Heart right ventricle (tissue), 16 donors: ENCODE measurements at regions not wholly inside any gene's neighbourhood (a gene's known extent, or its start where the extent isn't known, plus 50 kb on each side); places are given as distances from the start of the nearest gene placed in this dataset.

Source experiments
- ATAC-seq, 8 donors: fragments of 200-7000 bp; cut with Tn5 transposase; one replicate each; pipeline ENCODE4 v1.9.1; 2020; ENCODE audit warnings: mild to moderate bottlenecking in 8 of 8, moderate library complexity in 8 of 8, moderate number of reproducible peaks in 1 of 8
- DNase-seq, 2 donors: peaks; one replicate each; pipeline ENCODE4 v3.0.0-alpha.2; 2020
- H3K27ac ChIP-seq, 10 donors: fragments of 200-600 bp; sonication (generic) in 2 of 10; one replicate each; pipeline versions ENCODE4 v1.5.0 to v1.8.0; 2020 to 2022; ENCODE audit warnings: mild to moderate bottlenecking in 3 of 10
- H3K27me3 ChIP-seq, 7 donors: fragments of 200-600 bp; one replicate each; pipeline ENCODE4 v1.8.0; 2021 to 2022; ENCODE audit warnings: mild to moderate bottlenecking in 2 of 7
- H3K36me3 ChIP-seq, 9 donors: fragments of 200-600 bp; sonication (generic) in 1 of 9; one replicate each; pipeline versions ENCODE4 v1.5.0 to v1.8.0; 2020 to 2022; ENCODE audit warnings: mild to moderate bottlenecking in 2 of 9
- H3K4me1 ChIP-seq, 9 donors: fragments of 200-600 bp; sonication (generic) in 1 of 9; one replicate each; pipeline versions ENCODE4 v1.5.0 to v1.8.0; 2020 to 2022; ENCODE audit warnings: mild to moderate bottlenecking in 4 of 9
- H3K4me3 ChIP-seq, 10 donors: fragments of 200-600 bp; sonication (generic) in 2 of 10; one replicate each; pipeline versions ENCODE4 v1.5.0 to v1.8.0; 2020 to 2022; ENCODE audit warnings: mild to moderate bottlenecking in 7 of 10, moderate library complexity in 2 of 10
- H3K9me3 ChIP-seq, 11 donors: fragments of 200-600 bp in 10 of 11; sonication (generic) in 2 of 11; one replicate each; pipeline versions ENCODE4 v1.5.0 to v1.8.0; 2013 to 2022; ENCODE audit warnings: mild to moderate bottlenecking in 2 of 11, control low read depth in 1 of 11, moderate library complexity in 1 of 11
- CTCF ChIP-seq, 9 donors: fragments of 200-600 bp; sonication (generic) in 2 of 9; IDR thresholded peaks; one replicate each; pipeline versions ENCODE4 v1.5.0 to v1.8.0; 2021 to 2022; ENCODE audit warnings: antibody characterized with exemption in 9 of 9, mild to moderate bottlenecking in 5 of 9, moderate library complexity in 1 of 9
- WGBS, 2 donors: extraction: QIAGEN DNeasy Blood & Tissue Kit; methylation state at CpG; one replicate each; pipeline ENCODE4 v1.1.7; 2013; ENCODE audit warnings: inconsistent platforms in 1 of 2; 5-methylcytosine and 5-hydroxymethylcytosine counted together
- intact Hi-C, 10 donors: fragments of 100-400 bp; cut with DNase I; formaldehyde crosslinking; loops; one replicate each; pipeline versions ENCODE4 v1.11.1 to v1.14.2; 2022
- donor health status: Arrhythmogenic right ventricular cardiomyopathy.
- donor health status: ischemic (EF 13 %, LVEDD 7.1; RV severe dilation, severe dysfunction).
- donor health status: healthy with polysubstance abuse.
- donor health status: DM: no; HTN: yes; CAD: no.
- donor health status: DM: no; HTN: no; CAD: no.
- donor health status: ischemic (EF 25% LVEDD 6.9; RV normal size, moderate dysfunction).
- donor health status: ischemic (EF 25% LVEDD 5.7; RV mildly dilated, moderate dysfunction).
- donor health status: healthy.
- donor health status: DM: yes; HTN: yes; CAD: no.
- donor health status: Ischemic cardiomyopathy.
- donor health status: ischemic (EF 35%, LVEDD 5.7; RV mildly dilated, moderate dysfunction).
- donor health status: nonischemic (EF 11% LVEDD 7.7; RV severe dilation, severe dysfunction).
- donor health status: DM: yes; HTN: yes; CAD: no.
- donor health status: PGD.
- donor health status: ischemic (EF 29% LVEDD 5.4; RV normal size, mild dysfunction).
- donor health status: nonischemic (EF 23%, LVEDD 6.1; RV moderate dilation, normal function).

GRCh38 chr5:66436721-66437120 lies 159.5 kb upstream of the MAST4 start:
- WGBS, 2 donors, result 75 to 95% methylated on average over 3 of the region's 3 CpGs
- TF ChIP-seq CTCF (IDR thresholded peaks at IDR 0.05), result peak in 7 of 9 donors; percentile 10 to 47 (median 32)

GRCh38 chr5:66438087-66438486 lies 158.1 kb upstream of the MAST4 start:
- WGBS, 2 donors, result 58 to 91% methylated on average over 4 of the region's 4 CpGs
- no peaks in the 10 kb centered on the region for H3K27me3 ChIP-seq
- H3K36me3 ChIP-seq, result no peaks in the 10 kb centered on the region
- DNase-seq (no peak), ATAC-seq (peak in 2 of 8 donors; percentile 23 to 61)
- H3K4me1 ChIP-seq, result peaks cover 0 to 29% (median 3%) of the 10 kb centered on the region in 9 donors
- TF ChIP-seq CTCF (IDR thresholded peaks at IDR 0.05), result no peak
- peak overlapping the region in 9 of 10 donors; percentile 23 to 55 (median 50) for H3K4me3 ChIP-seq
- no peaks in the 10 kb centered on the region for H3K9me3 ChIP-seq
- H3K27ac ChIP-seq, result peak overlapping the region in 8 of 10 donors; percentile 30 to 81 (median 62)
- intact Hi-C loops, result loop anchor here in 4 of 10 donors (5.0 to 10.0 kb wide), 5 partner anchors 71 to 131 kb away; no protein-coding TSS in a partner anchor

More at GRCh38 chr5:66436721-66437120, 159.5 kb upstream of the MAST4 start:
- peak overlapping the region in 8 of 10 donors; percentile 21 to 81 (median 64) for H3K27ac ChIP-seq
- intact Hi-C loops, result loop anchor here in 4 of 10 donors (5.0 to 10.0 kb wide), 5 partner anchors 69 to 129 kb away; no protein-coding TSS in a partner anchor
- H3K27me3 ChIP-seq, result no peaks in the 10 kb centered on the region
- peaks cover 0 to 2% (median 0%) of the 10 kb centered on the region in 9 donors for H3K36me3 ChIP-seq
- DNase-seq (no peak), ATAC-seq (peak in 4 of 8 donors; percentile 23 to 46 (median 38))
- no peaks in the 10 kb centered on the region for H3K9me3 ChIP-seq
- H3K4me3 ChIP-seq, result peak overlapping the region; percentile 1 to 55 (median 42)
- H3K4me1 ChIP-seq, result peaks cover 0 to 29% (median 0%) of the 10 kb centered on the region in 9 donors

- intact Hi-C loops, result loop anchor here in 4 of 10 donors (5.0 to 10.0 kb wide), 5 partner anchors 71 to 131 kb away; no protein-coding TSS in a partner anchor
- H3K4me3 ChIP-seq, result peak overlapping the region in 9 of 10 donors; percentile 23 to 55 (median 50)
- peak in 2 of 8 donors; percentile 5 to 25 for ATAC-seq
- H3K27me3 ChIP-seq, result no peaks in the 10 kb centered on the region
- no peak for TF ChIP-seq CTCF (IDR thresholded peaks at IDR 0.05)
- H3K9me3 ChIP-seq, result peaks cover 0 to 1% (median 0%) of the 10 kb centered on the region in 11 donors
- peaks cover 0 to 26% (median 9%) of the 10 kb centered on the region in 9 donors for H3K4me1 ChIP-seq
- peak overlapping the region in 8 of 10 donors; percentile 30 to 83 (median 66) for H3K27ac ChIP-seq
- H3K36me3 ChIP-seq, result no peaks in the 10 kb centered on the region
- 58 to 88% methylated on average over 3 of the region's 3 CpGs for WGBS, 2 donors
- DNase-seq, result no peak
Measured at GRCh38 chr5:66438696-66439095, 157.5 kb upstream of the MAST4 start.

- Histone ChIP-seq H3K9me3 (peaks cover 0 to 9% (median 0%) of the 10 kb centered on the region in 11 donors), H3K4me1 (peaks cover 0 to 26% (median 11%) of the 10 kb centered on the region in 9 donors), H3K27me3 (no peaks in the 10 kb centered on the region), H3K4me3 (peak overlapping the region in 9 of 10 donors; percentile 23 to 55 (median 50)), H3K36me3 (no peaks in the 10 kb centered on the region), H3K27ac (peak overlapping the region in 9 of 10 donors; percentile 35 to 83 (median 68))
- DNase-seq, result peak in 1 of 2 donors; percentile 68
- ATAC-seq, result peak; percentile 64 to 92 (median 88)
- TF ChIP-seq CTCF (IDR thresholded peaks at IDR 0.05), result no peak
- intact Hi-C loops, result loop anchor here in 1 of 10 donors (5.0 kb wide), 1 partner anchor 133 kb away; no protein-coding TSS in a partner anchor
- 24 to 43% methylated on average over 5 of the region's 5 CpGs for WGBS, 2 donors
Measured at GRCh38 chr5:66440202-66440680, 156.0 kb upstream of the MAST4 start.
